ENCODE measurements at regions not wholly inside any gene's neighbourhood (a gene's known extent, or its start where the extent isn't known, plus 50 kb on each side); places are given as distances from the start of the nearest gene placed in this dataset.
"Not testable (repeated sequence)": the region's sequence is repeated elsewhere in the genome, so short reads cannot be mapped to it uniquely, and the experiment has no call there.

- TF ChIP-seq CTCF (IDR thresholded peaks at IDR 0.05) = no peak
- no peak for DNase-seq (ENCODE audit: low spot score)
- Histone ChIP-seq H3K27ac (peak overlapping the region in 1 of 2 donors; percentile 5), H3K4me3 (no peak overlapping the region)
Measured at GRCh38 chr21:28127175-28127785, 865.4 kb downstream of the LTN1 start.

- H3K27ac ChIP-seq = peak overlapping the region in 1 of 2 donors; percentile 5
- TF ChIP-seq CTCF (IDR thresholded peaks at IDR 0.05) = no peak
- DNase-seq (ENCODE audit: low spot score) = no peak
- no peak overlapping the region for H3K4me3 ChIP-seq
Measured at GRCh38 chr21:28126521-28127174, 866.0 kb downstream of the LTN1 start.

- DNase-seq (ENCODE audit: low spot score) = no peak
- TF ChIP-seq CTCF (IDR thresholded peaks at IDR 0.05) = no peak
- Histone ChIP-seq H3K4me3 (no peak overlapping the region), H3K27ac (no peak overlapping the region)
Measured at GRCh38 chr21:28124541-28124940, 868.1 kb downstream of the LTN1 start.

GRCh38 chr21:28118570-28118969 is 874.1 kb downstream of the LTN1 start:
- no peak overlapping the region for H3K27ac ChIP-seq
- H3K4me3 ChIP-seq = no peak overlapping the region
- TF ChIP-seq CTCF (IDR thresholded peaks at IDR 0.05) = no peak

GRCh38 chr21:28114986-28115385 is 877.7 kb downstream of the LTN1 start:
- not testable (repeated sequence) for H3K4me3 ChIP-seq; H3K27ac ChIP-seq; DNase-seq (ENCODE audit: low spot score)

More at GRCh38 chr21:28118570-28118969, 874.1 kb downstream of the LTN1 start:
- no peak for DNase-seq (ENCODE audit: low spot score)

GRCh38 chr21:28113718-28114117 is 879.0 kb downstream of the LTN1 start:
- no peak for TF ChIP-seq CTCF (IDR thresholded peaks at IDR 0.05)
- no peak for DNase-seq (ENCODE audit: low spot score)
- H3K27ac ChIP-seq = no peak overlapping the region
- no peak overlapping the region for H3K4me3 ChIP-seq

GRCh38 chr21:28112511-28112910 is 880.2 kb downstream of the LTN1 start:
- H3K27ac ChIP-seq = no peak overlapping the region
- no peak for TF ChIP-seq CTCF (IDR thresholded peaks at IDR 0.05)
- DNase-seq (ENCODE audit: low spot score) = no peak
- no peak overlapping the region for H3K4me3 ChIP-seq

All from coronary artery (tissue), 2 donors.